ENCODE measurements at regions not wholly inside any gene's neighbourhood (a gene's known extent, or its start where the extent isn't known, plus 50 kb on each side); places are given as distances from the start of the nearest gene placed in this dataset.

- POLR2A ChIA-PET = no interaction called here
- dilution Hi-C loops (cut with MboI; ENCODE audit: extremely low pct_ligation_motif_present, low sequenced_read_pairs) = no loop called here
- no peak for TF ChIP-seq CTCF (IDR thresholded peaks at IDR 0.05; ENCODE audit: extremely low read depth in 1 of 2, insufficient read depth in 1 of 2, low read depth in 1 of 2, low read length in 2 of 2)
- TF ChIP-seq POLR2AphosphoS5 (IDR thresholded peaks at IDR 0.05; ENCODE audit: insufficient read depth, low read depth, low read length) = no peak
- no peak for TF ChIP-seq MYC (IDR thresholded peaks at IDR 0.05; ENCODE audit: low read depth, low read length)
- no peak for TF ChIP-seq EZH2 (IDR thresholded peaks at IDR 0.05; ENCODE audit: borderline replicate concordance, low read depth, low read length, severe bottlenecking)
- TF ChIP-seq MAX (IDR thresholded peaks at IDR 0.05; ENCODE audit: insufficient read depth, insufficient read length) = no peak
- no peak for TF ChIP-seq GATA2 (IDR thresholded peaks at IDR 0.05; ENCODE audit: insufficient read depth, insufficient read length, low read depth, low read length)
- TF ChIP-seq JUN (IDR thresholded peaks at IDR 0.05; ENCODE audit: borderline replicate concordance, insufficient read depth, insufficient read length, low read depth) = no peak
- no peak for TF ChIP-seq FOS (IDR thresholded peaks at IDR 0.05; ENCODE audit: borderline replicate concordance, insufficient read depth, low read length)
- no peak for TF ChIP-seq POLR2A (IDR thresholded peaks at IDR 0.05; ENCODE audit: low read depth, low read length)
- Histone ChIP-seq H3K4me2 (ENCODE audit: insufficient read depth, low read length) (no peak overlapping the region), H3K4me3 (replicated peaks in 1 of 3; ENCODE audit: insufficient read depth in 1 of 3, low read depth in 1 of 3, low read length in 3 of 3) (no peak overlapping the region), H3K9me1 (replicated peaks; ENCODE audit: control insufficient read depth, extremely low read depth, insufficient read depth, low read length) (no peaks in the 10 kb centered on the region), H4K20me1 (replicated peaks; ENCODE audit: control insufficient read depth, extremely low read depth, insufficient read depth, low read length) (no peaks in the 10 kb centered on the region), H3K4me1 (ENCODE audit: control insufficient read depth, extremely low read depth, insufficient read depth, low read length) (peaks cover 13% of the 10 kb centered on the region), H3K27ac (ENCODE audit: insufficient read depth, low read depth, low read length) (no peak overlapping the region), H3K27me3 (ENCODE audit: control insufficient read depth in 2 of 2, insufficient read depth in 2 of 2, low read length in 2 of 2) (no peaks in the 10 kb centered on the region), H3K9me3 (replicated peaks; ENCODE audit: control insufficient read depth, insufficient read depth, low read length) (no peaks in the 10 kb centered on the region), H2AFZ (ENCODE audit: low read depth, low read length) (no peak overlapping the region), H3K79me2 (ENCODE audit: control insufficient read depth, insufficient read depth, low read length) (no peaks in the 10 kb centered on the region), H3K9ac (replicated peaks; ENCODE audit: extremely low read depth, insufficient read depth, low read length) (no peak overlapping the region), H3K36me3 (ENCODE audit: control insufficient read depth in 2 of 2, extremely low read depth in 1 of 2, insufficient read depth in 2 of 2, low read length in 2 of 2) (no peaks in the 10 kb centered on the region)
- no TSS peak for BruUV-seq (replicated peaks)
- intact Hi-C loops (cut with micrococcal nuclease) = loop anchor here (5.0 kb wide), 1 partner anchor 188 kb away; no protein-coding TSS in a partner anchor
- CTCF ChIA-PET = no interaction called here
- DNase-seq (ENCODE audit: low read depth, low spot score) (no peak), FAIRE-seq (no peak)
These were observed 66.6 kb downstream of the EOMES start for GRCh38 chr3:27655547-27655946.

Measured in endothelial cell of umbilical vein (primary cell).